Kasumi-1 (cell line): ENCODE measurements at regions not wholly inside any gene's neighbourhood (a gene's known extent, or its start where the extent isn't known, plus 50 kb on each side); places are given as distances from the start of the nearest gene placed in this dataset.

Source experiments
- DNase-seq, 2 experiments: peaks; one replicate each; lab custom pipeline; 2025; lab: John Stamatoyannopoulos, UW

DNA sequence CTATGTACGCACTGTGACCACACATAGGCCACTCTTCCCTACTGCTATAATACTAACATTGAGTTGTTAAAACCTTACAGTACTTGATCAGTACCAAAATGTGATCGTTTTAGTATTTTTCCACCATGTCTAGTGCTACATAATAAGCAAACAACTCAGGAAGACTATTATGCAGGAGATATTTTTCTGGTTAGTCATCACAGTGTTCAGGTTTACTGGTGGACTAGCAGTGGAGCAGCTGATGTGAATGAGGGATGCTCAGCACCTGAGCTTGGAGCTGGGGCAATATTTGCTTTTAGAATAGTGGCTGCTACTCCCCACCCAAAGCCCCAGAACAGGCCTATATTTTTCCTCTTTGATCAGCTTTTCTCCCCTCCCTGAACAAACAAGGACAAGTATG, 513.1 kb downstream of the KCNH5 start:
- no peak for DNase-seq

DNA sequence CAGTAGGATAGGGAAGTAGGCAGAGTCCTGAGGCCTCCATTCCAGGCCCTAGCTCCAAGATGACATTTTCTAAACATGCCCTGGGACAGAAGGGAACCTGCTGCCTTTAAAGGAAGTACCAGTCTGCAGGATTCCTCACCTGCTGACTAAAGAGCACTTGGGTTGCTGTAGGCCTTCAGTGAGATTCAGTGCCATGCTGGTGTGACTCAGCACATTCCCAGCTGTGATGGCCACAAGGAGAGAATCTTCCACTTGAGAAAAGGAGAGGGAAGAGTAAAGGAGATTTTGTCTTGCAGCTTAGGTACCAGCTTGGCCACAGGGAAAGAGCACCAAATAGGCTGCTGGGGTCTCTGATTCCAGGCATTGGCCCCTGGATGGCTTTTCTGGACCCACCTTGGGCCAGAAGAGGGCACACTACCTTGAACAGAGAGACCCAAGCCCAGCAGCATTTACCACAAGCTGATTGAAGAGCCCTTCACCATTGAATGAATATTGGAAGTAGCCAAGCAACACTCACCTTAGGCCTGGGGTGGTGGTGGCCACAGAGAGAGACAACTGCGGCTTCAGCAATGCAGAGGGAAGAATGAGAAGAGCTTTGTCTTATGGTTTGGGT, 498.3 kb downstream of the KCNH5 start:
- DNase-seq: no peak

DNA sequence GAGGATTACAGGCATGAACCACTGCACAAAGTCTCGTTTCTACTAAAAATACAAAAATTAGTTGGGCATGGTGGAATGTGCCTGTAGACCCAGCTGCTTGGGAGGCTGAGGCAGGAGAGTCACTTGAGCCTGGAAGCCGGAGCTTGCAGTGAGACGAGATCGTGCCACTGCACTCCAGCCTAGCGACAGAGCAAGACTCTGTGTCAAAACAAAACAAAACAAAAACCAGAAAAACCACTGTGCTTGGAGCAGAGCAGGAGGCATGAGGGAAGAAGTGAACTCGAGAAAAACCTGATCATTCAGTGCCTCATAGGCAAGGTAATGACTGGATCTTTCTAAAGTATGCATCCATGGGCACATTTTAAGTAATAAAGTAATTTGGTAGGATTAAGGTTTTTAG, 487.8 kb downstream of the KCNH5 start:
- no peak for DNase-seq

DNA sequence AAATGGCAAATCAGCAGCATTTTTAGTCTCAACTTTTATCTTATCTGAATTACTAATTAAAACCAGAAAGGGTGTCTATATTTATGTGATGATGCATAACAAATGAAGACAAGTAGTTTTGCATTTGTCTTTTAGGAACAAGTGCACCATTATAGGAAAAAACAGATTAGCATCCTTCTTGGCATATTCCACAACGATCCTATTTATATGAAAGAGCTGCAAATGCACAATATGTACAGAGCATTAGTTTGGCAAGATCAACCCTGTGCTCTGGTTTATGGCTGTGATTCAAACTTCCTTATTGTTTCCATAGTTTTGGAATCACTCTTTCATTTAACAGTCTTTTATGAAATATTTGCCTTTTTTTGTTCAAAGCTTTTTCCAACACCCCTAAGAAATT, 486.8 kb downstream of the KCNH5 start:
- no peak for DNase-seq

DNA sequence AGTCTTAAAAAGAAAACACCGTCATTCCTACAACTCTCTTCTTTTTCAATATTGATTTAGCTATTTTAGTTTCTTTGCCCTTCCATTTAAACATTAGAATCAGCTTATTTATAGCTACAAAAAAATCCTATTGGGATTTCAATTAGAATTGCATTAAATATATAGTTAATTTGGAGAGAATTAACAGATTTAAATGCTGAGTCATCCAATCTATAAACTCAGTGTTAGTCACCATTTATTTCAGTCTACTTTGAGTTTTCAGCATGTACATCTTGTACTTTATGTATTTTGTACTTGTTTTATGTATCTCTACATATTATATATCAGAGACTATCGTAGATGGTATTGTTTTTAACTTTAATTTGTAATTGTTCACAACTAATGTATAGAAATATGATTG, 460.0 kb downstream of the KCNH5 start:
- DNase-seq: no peak

DNA sequence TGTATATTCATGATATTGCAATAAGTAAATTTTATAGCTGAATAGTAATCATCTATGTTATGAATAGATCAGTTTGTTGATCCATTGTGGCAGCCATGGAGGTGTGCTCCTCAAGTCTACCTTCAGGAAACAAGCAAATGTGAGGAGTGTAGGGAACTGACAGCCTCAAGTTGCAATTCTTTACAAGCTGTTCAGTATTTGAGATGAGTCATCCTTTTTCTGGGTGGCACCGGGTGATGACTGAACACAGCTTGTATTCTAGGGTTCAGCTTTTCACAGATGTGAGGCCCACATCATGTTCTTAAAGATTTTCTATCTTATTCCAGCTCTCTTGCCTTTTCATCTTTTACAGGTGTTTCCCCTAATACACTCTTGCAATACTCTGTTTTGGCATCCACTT, 452.4 kb downstream of the KCNH5 start:
- DNase-seq: peak in 1 of 2 experiments; percentile 3

DNA sequence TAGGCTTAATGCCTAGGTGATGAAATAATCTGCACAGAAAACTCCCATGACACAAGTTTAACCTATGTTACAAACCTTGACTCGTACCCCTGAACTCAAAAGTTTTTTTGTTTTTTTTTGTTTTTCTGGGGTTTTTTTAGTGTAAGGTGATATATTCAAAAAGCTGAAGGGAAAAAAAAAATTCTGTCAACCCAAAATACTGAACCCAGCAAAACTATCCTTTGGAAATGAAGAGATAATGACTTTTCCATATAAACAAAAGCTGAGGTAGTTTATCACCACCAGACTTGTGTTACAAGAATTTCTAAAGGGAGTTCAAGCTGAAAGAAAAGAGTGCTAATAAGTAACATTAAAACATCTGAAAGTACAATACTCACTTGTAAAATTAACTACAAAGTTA, 448.1 kb downstream of the KCNH5 start:
- DNase-seq: no peak

DNA sequence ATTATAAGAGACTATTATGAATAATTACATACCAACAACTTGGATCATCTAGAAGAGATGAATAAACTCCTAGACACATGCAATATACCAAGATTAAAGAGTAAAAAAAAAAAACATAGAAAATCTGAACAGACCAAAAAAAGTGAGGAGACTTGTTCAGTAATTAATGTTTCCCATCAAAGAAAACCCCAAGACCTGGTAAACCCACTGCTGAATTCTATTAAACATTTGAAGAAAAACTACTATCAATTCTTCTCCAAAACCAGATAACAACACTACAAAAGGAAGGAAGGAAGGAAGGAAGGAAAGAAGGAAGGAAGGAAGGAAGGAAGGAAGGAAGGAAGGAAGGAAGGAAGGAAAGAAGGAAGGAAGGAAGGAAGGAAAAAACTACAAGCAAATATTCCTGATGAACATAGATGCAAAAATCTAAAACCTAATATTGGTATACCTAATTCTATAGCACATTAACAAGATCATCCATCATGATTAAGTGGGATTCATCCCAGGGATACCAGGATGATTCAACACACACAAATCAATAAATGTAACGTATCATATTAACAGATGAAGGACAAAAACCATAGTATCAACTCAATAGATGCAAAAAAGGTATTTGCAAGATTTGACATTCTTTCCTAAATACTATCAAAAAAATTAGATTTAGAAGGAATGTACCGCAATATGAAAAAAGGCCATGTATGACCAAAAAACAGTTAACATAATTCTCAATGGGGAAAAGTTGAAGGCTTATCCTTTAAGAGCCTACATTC, 445.5 kb downstream of the KCNH5 start:
- no peak for DNase-seq

DNA sequence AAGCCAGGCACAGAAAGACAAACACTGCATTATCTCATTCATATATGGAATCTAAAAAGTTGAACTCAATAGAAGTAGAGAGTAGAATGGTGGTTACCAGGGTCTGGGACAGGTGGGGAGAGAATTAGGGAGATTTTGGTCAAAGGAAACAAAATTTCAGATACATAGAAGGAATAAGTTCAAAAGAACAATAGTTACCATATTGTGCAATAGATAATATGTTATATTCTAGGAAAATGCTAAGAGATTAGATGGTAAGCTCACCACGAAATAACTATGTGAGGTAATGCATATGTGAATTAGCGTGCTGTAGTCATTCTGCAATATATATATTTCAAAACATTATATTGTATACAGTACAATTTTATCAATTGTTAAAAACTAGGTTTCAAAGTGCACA, 442.5 kb downstream of the KCNH5 start:
- DNase-seq: no peak

DNA sequence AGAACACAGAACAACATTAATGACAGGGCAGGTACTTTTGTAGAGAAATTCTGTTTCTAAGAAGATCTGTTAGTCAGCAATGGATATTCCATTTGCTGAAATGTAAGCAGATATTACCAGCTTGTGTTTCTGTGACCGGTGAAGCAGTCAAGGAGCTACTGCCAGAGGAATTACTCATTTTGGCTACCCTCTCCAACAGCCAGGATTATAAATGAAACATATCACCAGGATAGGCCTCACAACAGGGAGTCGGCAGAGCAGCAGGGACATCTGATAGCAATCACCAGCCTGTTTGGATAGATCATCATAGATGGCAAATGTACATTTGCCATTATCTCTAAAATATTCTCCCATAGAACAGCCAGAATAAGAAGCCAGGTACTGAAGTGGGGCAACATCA, 440.7 kb downstream of the KCNH5 start:
- no peak for DNase-seq

DNA sequence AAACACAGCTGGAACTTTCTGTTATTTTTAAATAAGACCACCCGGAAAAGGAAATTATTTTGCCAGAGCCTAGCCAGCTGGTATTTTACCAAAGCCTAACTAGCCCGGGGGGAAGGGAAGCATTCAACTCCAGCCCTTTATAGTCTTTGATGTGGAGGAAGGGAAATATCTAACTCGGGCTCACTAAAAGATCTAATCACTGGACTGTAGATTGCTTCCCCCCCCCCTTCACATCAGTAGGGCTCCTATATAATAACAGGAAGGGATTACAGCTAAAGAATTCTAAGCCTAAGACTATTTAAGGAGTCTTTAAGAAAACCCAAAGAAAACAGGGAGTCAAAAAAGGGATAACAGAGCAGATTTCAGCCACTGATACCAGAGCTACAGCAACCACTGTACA, 431.1 kb downstream of the KCNH5 start:
- no peak for DNase-seq

DNA sequence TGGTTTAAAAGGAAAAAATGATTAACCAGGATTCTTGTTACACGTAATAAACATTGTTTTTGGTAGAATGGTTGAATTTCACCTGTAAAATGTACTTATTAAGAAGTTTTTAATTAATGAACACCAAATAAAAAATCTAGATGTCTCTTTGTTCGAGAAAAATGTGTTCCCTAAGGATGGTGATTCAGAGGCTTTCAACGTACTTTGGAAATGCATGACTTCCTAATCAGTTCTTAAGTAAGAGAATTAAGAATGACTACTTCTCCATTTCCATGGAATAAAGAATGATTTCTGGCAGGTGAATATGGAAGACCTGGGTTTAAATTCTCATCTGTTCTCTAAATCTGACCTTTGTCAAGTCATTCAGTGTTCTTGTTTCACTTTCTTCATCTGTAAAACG, 428.6 kb downstream of the KCNH5 start:
- no peak for DNase-seq

DNA sequence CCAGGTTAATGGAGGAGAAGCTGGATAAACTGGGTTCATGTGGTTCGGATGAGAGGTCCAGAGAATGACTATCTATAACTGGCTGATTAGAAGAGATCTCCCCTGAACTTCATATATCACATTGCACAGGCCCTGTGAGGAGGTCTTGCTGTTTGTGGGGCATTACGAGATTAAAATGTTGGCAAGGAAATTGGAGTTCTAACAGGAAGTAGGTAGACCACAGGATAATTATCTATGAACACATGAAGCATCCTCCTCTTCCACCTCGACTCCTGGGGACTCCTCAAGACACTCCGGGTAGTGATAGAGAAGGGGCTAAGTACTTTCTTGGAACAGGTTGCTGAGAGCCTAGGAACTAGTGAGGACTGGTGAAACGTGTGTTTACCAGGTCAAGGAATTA, 418.8 kb downstream of the KCNH5 start:
- DNase-seq: no peak

DNA sequence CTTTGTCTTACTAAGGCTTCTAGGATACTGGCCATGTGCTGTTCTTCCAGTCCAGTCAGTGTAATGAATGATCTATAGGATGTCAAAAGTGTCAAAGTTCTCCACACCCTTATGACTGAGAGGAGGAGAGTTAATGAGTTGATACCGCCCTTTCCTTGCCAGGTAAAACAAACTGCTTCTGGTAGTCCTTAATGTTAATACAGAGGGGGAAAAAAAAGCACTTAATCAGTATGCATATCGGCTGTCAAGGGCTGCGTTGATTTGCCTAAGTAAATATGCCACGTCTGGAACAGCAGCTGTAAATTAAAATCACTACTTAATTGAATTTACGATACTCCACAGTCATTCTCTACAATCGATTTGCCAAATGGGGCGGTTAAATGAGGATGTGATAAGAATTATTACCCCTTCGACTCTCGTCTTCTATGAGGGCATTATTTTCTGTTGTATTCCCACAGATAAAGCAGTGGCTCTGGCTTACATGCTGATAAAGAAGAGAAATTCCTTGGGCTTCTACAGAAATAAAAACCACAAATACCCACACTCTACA, 416.0 kb downstream of the KCNH5 start:
- no peak for DNase-seq

DNA sequence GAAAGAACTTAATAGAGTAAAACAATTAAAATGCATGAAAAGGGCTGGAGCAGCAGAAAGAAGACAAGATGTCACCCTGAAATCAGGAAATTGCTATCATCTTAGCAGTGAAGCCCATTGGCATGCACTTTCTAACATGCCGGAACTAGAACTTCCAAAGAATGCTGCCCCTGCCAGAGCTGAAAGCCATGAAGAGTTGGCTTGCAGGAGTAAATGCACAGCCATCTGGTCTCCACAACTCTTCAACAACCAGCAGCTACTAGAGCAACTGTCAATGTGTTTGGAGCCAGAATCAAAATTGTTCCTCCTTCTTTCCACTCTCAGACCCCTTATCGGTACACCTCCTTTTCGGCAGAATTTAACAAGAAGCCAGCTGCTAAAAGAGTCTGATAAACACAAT, 414.1 kb downstream of the KCNH5 start:
- no peak for DNase-seq

DNA sequence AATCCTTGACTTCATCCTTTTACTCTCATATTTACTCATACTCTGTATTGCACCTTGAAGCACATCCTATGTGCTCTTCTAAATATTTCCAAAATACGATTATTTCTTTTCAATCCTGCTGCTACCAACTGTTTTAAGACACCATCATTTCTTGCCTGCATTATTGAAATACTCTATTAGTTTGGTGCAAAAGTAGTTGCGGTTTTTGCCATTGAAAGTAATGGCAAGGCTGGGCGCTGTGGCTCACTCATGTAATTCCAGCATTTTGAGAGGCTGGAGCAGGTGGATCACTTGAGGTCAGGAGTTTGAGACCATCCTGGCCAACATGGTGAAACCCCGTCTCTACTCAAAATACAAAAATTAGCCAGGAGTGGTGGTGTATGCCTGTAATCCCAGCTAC, 412.5 kb downstream of the KCNH5 start:
- DNase-seq: no peak

DNA sequence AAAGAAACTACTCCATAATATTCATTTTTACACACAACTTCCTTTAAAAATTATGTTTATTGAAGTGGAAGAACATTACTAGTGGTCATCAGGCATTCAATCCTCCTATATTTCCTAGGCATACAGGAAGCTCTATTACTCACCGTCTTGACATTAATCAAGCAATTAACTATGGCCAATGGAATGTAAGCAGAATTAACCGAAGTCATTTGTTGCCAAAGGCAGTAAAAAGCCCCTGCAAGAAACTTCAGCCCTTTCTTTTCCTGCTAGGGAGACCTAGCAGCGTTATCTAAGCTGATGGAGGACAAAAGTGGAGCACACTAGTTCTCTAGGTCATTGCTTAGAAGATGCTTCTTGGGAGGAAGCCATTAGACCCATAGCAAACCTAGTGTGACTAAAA, 399.6 kb downstream of the KCNH5 start:
- DNase-seq: no peak
